Raji (cell line): ENCODE measurements at regions not wholly inside any gene's neighbourhood (a gene's known extent, or its start where the extent isn't known, plus 50 kb on each side); places are given as distances from the start of the nearest gene placed in this dataset.

Experiments used
- POLR2A ChIP-seq: IDR thresholded peaks from 2 replicates; pipeline ENCODE4 v1.6.1; 2011; ENCODE audit warnings: low read depth, low read length, control low read depth; ENCODE audit not compliant: insufficient read depth

DNA sequence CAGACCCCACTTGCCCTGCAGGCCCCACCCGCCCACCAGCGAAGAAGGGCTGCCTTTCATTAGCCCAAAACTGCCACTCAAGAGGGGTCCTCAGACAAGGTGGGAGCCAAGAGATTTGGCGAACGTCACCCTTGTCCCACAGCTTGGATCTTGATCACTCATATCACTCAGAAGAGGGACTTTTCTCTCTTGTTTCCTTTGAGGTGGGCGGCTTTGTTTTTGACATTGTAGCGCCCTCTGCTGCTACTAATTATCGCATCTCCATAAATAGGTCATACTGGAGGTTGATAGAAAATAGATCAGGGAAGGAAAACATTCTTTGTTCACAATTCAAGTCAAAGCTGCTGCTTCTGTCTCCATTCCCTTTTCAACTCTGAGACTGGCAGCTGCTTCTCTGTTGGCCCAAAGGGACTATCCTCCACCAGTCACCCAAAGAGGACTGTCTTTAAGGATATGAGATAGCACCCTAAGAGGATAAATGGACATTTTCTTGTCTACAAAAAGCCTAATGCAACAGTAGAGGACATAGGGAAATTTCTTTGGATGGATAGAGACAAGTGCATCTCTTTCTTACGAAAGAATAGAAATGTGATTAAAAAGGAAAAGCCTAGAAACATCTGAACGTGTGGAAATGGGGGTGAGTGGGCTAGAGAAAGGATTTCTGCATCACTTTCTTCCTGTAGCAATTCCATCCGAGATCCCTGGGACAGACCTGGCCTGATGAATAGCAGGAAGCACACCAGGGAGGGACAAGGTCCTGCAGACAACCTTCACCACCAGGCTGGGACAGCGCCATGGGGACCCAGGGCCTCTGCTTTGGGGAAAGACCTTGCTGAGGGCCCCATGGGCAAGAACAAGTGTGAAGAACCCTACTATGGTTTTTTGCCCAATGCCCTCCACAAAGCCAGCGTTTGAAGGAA, 115.8 kb downstream of the DAD1 start:
- no peak for TF ChIP-seq POLR2A

DNA sequence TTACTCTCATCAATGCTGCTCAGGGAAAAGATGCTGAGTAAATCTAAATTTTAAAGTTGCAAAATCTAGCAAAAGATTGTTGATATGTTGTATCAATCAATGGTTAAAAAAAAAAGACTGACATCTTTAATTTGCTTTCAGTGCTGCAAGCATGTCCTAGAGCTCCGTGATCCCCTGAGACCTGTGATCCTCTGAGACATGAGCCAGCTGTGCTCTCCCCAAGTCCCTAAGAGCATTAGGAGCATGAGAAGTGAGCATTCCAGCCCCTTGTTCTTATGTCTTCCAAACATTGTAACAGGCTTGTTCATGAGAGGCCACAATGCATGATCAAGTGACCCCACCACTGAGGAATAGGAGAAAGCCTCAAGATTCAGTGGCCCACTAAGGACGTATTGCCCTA, 116.6 kb downstream of the DAD1 start:
- no peak for TF ChIP-seq POLR2A

DNA sequence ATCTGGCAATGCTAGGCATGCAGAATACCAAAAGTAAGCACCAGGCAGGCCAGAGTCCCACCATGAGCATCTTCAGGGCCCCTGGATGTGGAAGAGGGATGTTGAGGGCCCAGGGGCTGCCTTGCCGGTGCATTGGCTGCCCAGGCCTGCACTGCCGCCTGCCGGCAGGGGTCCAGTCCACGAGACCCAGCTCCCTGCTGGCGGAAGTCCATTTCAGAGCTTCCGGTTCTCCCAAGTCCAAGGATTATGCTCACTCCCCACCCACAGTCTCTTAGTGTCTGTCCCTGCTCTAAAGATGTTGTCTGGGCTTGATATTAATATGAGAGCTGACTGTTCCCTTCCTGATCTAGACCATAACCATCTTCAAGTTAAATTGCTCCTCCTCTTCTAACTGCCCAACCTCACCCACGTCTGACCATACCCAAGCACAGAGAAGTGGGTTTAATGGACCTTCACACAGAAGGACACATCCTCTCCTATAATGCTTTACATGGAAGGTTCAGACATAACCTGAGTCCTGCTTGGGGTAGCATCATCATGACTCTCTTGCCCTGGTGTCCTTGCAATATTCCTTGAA, 117.4 kb downstream of the DAD1 start:
- no peak for TF ChIP-seq POLR2A

DNA sequence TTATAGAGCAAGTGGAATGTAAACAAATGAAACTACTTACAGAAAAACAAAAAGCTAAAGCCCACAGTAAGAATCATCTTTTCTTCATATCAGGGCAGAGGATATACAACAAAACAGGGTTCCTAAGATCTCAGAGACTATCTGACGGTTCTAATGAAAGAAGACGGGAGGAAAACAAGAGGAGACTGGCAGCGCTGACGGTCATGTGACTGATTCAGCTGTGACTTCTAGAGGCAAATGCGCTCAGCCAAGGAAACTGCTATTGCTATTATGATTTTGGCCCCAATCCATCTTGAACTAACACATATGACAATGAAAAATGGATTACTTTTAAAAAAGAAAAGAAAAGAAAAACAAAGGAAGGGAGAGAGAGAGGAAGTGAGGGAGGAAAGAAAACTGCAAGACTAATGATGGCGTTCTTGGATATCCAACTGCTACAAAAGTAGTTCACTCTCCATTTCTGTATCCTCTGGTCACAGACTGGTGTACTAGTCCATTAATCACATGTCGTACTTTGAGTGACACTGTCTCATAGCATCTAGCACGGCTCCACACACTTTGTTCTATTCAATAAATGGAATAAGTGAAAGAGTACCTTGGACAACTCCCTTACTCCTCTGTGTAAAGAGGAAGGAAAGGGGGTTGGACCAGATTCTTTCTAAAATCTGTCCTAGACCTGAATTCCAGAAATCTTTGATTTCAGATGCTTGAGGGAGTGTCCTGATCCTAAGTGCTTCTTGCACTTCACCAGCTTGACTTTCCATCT, 119.3 kb downstream of the DAD1 start:
- no peak for TF ChIP-seq POLR2A

DNA sequence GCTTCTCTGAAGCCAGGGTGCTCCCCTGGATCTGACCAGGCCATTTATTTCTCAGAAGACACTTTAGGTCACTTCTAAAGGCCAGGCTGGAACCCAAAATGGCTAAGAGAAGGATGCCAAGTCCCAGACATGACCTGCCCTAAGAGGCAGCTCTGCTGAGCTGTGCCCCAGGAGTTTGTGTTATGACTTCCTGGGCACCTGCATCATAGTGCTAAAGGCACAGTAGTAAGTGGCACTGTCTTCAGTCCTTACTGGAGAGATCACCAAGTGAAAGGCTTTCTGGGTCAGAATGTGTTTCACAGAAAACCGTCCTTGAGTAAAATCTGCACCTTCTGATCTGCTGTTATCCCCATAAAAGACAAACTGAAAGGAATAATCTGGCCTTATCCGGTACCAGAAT, 120.2 kb downstream of the DAD1 start:
- TF ChIP-seq POLR2A, result no peak

DNA sequence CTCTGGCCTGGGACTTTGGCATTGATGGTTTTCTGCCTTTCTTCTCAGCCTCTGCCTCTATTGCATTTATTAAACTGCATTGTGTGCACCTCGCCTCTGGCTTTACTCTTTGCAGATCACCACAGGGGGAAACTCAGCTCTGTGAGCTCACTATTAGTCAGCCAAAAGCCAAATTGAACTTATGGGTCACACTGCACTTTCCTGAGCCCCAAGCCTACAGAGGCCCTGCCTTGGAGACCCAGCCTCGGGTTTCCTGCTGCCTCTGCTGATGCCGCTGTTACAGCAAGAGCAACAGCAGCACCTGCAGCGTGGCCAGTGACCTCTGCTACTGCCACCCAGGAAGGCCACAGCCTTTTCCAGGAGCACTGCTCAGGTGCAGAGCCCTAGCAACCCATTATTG, 122.5 kb downstream of the DAD1 start:
- no peak for TF ChIP-seq POLR2A

DNA sequence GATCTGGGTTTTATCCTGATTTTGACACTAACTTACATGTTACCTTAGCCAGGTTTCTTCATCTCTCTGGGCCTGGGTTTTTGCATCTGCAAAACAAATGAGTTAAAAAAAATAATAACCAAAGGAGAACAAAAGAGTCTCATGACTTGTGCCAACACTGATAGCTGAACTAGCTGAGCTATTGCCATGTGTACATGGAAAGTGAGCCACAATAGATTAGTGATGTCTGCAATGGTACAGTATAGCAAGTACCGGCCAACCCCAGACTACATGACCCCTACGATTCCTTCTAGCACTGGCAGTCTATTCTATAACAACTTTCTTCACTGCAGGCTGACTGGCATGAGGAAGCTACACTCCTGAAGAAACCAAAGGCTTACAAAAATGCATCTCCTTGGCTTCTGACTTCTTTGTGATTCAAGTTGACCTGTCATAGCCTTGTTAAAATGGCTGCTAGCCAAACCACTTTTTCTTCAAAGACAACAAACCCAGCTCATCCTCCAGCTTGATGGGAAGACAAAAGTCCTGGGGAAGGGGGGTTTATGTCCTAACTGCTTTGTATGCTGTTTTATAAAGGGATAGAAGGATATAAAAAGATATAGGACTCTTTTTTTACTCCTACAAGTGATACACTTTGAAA, 123.7 kb downstream of the DAD1 start:
- no peak for TF ChIP-seq POLR2A

DNA sequence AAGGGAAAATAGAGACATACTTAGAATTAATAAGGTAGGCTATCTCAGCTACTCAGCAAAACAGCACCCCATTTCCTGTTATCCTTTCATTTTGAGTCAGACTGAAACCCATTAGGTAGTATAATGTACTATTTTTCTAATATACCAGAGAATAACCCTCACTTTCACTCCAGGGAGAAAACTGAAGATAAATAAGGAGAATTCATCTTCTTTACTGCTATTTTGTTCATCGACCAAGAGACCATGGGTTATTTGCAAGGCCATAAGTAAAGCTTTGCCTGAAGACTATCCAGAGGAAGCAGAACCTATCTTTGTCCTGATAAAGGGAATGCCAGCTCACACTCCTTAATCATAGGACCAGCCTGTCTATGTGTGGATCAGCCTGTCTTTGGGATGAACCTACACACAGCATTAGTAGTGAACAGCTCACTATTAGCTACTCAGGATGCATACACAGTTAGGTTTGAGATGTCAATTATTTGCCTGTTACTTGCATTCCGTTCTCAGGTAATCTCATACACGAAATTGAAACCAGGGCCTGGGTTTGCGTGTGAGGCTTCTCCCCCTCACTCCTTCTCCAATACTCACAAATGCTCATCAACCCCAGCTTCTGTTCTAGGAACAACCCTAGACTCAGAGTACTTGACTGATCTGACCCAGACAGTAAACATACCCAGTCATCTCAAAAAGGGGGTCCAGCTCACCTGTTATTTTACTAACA, 124.4 kb downstream of the DAD1 start:
- no peak for TF ChIP-seq POLR2A

DNA sequence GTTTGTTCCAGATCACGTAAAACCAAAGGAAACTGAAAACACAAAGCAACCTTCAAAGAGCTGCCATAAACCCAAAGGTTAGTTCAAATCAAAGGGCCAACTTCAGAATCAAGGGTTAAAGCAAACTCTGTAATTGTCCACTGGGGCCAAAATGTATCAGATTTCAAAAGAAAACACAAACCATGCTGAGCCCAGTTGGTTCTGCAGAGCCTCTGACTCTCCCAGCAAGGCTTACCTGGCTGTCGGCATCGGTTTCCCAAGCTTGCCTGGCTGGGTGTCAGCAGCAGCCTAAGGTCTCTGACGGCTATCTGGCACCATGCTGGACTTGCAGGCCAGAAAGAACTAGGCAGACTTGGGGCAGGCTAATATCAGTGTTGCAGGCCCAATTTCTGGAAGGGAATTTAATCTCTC, 125.3 kb downstream of the DAD1 start:
- no peak for TF ChIP-seq POLR2A

DNA sequence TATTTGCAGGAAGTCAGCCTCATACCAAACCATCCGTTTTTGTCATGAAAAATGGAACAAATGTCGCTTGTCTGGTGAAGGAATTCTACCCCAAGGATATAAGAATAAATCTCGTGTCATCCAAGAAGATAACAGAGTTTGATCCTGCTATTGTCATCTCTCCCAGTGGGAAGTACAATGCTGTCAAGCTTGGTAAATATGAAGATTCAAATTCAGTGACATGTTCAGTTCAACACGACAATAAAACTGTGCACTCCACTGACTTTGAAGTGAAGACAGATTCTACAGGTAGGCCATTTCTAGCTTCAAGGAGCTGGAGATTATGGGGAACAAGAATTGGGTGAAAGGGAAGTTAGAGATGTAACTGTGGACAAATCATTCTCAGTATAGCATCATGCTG, 126.1 kb downstream of the DAD1 start:
- TF ChIP-seq POLR2A, result no peak

DNA sequence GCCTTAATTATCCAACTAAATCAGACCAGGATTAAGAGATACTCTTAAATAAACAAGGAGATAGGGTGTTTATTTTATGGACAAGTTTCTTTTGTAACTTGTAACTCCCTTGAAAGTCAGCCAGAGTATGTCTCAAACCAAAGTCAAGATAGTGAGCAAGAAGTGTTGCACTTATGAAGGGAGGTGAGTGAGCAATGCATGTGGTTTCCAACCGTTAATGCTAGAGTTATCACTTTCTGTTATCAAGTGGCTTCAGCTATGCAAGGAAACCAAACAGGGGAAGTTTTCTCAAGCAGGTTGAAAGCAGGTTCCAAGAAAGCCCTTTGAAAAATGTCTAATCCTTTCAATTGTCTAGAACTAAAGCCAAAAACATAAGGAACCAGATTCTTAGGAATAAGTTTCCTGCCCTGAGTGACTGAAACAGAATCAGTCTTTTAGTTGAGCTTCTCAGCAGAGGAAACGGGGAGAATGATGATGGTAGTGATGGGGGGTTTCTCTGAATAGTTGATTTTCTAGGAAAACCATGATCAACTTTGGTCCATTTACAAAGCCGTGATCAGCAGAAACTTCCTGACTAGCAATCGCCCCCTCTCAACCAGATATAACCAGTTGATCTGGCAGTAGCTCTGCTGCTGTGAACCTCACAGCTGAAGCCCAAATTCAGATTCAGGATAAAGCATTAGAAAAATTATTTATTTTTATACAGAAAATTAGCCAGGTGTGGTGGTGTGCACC, 128.4 kb downstream of the DAD1 start:
- no peak for TF ChIP-seq POLR2A

DNA sequence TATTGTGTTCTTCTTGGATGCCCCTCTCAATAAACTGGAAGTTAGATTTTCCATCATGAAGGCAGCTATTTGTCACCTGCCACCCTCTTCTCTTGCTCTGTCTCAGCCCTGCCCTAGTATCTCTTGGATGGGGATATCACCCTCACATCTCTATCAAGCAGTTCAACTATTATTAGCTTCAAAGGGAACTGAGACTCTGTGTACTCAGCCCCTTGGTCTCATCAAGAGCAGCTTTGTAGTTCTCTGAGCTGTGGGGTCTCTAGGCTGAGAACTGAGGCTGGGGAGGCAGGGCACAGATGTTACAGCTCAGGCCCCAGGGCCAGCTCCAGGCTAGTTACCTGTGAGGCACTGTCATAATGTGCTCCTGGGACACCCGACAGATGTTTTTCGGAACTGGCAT, 130.3 kb downstream of the DAD1 start:
- TF ChIP-seq POLR2A, result no peak

DNA sequence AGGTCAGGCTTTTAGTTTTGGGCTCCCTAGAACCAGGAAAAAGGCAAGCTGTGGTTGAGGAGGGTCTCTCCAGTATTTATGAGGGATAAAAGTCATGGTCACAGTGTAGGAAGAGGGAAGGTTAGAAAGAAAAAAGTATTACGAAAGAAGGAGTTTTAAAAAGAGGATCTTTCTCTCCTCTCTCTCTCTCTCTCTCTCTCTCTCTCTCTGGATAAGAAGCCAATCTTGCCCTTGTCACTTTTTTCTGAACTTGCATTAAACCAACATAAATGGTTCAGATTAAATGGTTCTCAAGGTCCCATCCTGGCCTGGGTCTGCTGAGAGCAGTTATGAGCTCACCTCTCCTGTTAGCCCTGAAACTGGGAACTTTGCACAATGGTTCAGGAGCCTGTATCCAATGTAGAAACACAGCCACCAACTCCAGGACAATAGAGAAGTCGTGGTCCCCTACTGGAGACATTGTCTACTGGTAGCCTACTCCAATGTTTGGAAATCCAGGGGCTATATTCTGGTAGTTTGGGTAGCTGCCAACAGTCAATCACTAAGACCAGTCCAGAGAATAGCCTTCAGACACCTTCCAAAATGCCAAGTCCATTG, 131.9 kb downstream of the DAD1 start:
- TF ChIP-seq POLR2A, result no peak

DNA sequence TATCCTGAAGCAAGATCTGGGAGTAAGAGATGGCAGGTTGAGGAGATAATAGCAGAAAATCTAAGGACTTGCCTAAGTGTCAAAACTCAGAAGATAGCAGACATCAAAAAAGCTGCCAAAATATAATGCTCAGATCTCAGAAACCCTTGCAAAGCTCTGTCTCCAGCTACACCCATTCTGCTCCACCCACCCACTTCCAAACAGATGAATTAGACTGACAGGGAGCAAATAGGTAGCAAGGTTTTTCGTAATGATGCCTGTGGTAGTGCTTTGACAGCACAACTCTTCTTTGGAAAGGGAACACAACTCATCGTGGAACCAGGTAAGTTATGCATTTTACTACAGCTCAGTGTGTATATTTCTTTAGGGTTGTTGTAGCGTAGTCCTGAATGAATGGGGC, 132.6 kb downstream of the DAD1 start:
- TF ChIP-seq POLR2A, result no peak
